SK-N-MC (cell line): ENCODE measurements at regions not wholly inside any gene's neighbourhood (a gene's known extent, or its start where the extent isn't known, plus 50 kb on each side); places are given as distances from the start of the nearest gene placed in this dataset.

Experiments used
- DNase-seq: peaks from one replicate; pipeline ENCODE4 v3.0.0-alpha.2; 2011; ENCODE audit warnings: low read depth, low spot score
- H3K27ac ChIP-seq: fragments of 200-600 bp; sonication (generic); 2 replicates; pipeline ENCODE4 v1.5.1; 2016; ENCODE audit warnings: mixed run types
- H3K36me3 ChIP-seq: fragments of 200-600 bp; sonication (generic); 2 replicates; pipeline ENCODE4 v1.6.1; 2017; ENCODE audit warnings: antibody characterized with exemption, low read length, mixed read lengths; ENCODE audit not compliant: insufficient read depth
- H3K4me3 ChIP-seq: fragments of 200-600 bp; sonication (generic); 2 replicates; pipeline ENCODE4 v1.5.1; 2016
- H3K9ac ChIP-seq: fragments of 200-600 bp; sonication (generic); 2 replicates; pipeline ENCODE4 v1.8.0; 2017; ENCODE audit warnings: mixed run types, mixed read lengths; ENCODE audit not compliant: insufficient read length
- H3K9me3 ChIP-seq: fragments of 200-600 bp; sonication (generic); 2 replicates; pipeline ENCODE4 v1.6.1; 2017; ENCODE audit warnings: low read depth, mild to moderate bottlenecking, antibody characterized with exemption, low read length, moderate library complexity, mixed read lengths
- EZH2 ChIP-seq: fragments of 200-600 bp; sonication (generic); IDR thresholded peaks from one replicate; pipeline ENCODE4 v1.6.1; 2017; ENCODE audit warnings: antibody characterized with exemption
- FOXP2 ChIP-seq: optimal IDR thresholded peaks from 2 replicates; pipeline ENCODE3; 2011; ENCODE audit warnings: mild to moderate bottlenecking, moderate library complexity; ENCODE audit not compliant: insufficient read depth; ENCODE audit errors: extremely low read length, control extremely low read depth
- POLR2AphosphoS5 ChIP-seq: IDR thresholded peaks from 2 replicates; pipeline ENCODE4 v1.6.1; 2012; ENCODE audit warnings: mild to moderate bottlenecking, low read depth, low read length, borderline replicate concordance

DNA sequence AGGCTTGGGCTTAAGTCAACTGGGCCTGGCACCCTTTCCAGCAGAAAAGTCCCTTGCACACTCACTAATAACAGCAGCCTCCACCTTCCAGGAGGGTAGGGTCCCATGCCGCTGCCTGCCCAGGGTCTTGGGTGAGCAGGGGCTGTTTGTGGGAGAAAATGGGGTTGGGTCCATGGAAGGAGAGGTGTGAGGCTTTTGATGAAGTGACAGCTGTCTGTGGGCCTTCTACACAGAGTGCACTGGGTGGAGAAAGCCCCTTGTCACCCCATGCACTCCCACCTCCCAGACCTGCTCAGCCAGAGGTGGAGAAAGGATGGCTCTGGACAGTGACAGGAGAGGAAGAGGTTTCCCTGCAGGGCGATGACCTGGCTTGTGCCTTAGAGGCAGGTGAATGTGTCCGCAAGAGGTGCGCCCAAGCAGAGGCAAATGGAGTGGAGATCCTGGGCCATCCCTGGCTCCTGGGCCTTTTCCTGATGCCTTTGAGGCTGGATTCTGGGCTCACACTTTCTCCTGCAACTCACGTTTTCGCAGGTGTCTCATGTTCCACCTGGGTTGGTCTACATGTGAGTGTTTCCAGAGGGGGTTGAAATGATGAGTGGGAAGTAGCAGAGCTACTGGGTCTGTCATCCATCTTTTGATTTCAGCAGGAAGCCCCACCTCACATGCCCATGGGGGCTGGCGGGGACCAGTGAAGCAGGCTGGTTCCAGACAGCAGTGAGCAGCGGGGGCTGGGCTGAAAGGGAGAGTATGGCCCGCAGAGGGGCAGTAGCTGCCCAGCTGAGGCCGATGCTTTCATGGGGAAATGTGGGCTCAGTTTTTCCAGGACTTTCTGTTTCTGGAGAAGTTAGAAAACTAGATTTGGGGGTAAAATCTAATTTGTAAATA lies 85.2 kb upstream of the PRR23E start:
- TF ChIP-seq POLR2AphosphoS5: no peak
- no peak for TF ChIP-seq EZH2
- no peak for TF ChIP-seq FOXP2
- H3K9me3 ChIP-seq: peaks cover 7% of the 10 kb centered on the region; the same call in 1 of the 2 replicates
- no peak overlapping the region for H3K4me3 ChIP-seq
- H3K27ac ChIP-seq: no peak overlapping the region
- DNase-seq: no peak
- no peak overlapping the region for H3K9ac ChIP-seq
- H3K36me3 ChIP-seq: no peaks in the 10 kb centered on the region

DNA sequence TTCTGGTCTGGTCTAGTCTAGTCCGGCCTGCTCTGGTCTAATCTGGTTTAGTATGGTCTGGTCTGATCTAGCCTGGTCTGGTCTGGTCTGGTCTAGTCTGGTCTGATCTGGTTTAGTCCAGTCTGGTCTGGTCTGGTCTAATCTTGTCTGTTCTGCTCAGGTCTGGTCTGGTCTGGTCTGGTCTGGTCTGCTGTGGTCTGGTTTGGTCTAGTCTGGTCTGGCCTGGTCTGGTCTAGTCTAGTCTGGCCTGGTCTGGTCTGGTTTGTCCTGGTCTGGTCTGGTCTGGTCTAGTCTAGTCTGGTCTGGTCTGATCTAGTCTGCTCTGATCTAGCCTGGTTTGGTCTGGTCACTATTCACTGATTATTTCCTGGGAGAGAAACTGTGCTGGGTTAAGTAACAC lies 84.1 kb upstream of the PRR23E start:
- H3K27ac ChIP-seq: no peak overlapping the region
- no peak overlapping the region for H3K9ac ChIP-seq
- H3K9me3 ChIP-seq: peaks cover 7% of the 10 kb centered on the region; the same call in 1 of the 2 replicates
- DNase-seq: no peak
- H3K4me3 ChIP-seq: no peak overlapping the region
- H3K36me3 ChIP-seq: no peaks in the 10 kb centered on the region
- TF ChIP-seq EZH2: no peak
- TF ChIP-seq FOXP2: no peak
- TF ChIP-seq POLR2AphosphoS5: no peak

DNA sequence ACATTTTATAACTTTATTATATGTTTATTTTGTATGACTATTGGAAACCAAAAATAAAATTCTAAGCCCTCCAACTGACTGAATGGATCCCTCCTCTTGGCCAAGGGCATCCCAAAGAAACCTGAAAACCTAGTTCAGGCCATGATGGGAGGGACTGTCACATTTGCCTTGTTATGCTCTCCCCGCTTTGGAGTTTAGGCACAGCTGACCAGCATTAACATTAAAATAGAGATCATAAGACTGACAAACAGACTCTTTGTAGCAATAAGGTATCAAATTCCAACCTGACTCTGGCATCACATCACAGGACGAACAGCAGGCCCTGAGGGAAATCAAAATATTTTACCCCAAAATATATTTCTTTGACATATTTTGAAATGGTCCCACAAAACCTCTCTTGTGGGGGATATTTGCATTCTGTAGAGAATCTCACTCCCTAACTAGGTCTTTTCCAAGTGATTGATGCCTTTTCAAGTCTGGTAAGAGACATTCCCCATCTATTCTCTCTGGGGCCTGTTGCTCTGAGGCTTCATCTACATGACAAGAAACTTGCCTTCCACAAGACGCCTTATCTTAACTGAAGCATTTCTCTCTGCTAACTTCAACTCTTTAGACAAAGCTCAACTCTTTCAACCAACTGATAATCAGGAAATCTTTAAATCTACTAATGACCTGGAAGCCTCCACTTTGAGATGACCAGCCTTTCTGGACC lies 81.8 kb upstream of the PRR23E start:
- H3K27ac ChIP-seq: no peak overlapping the region
- no peak for DNase-seq
- TF ChIP-seq FOXP2: no peak
- TF ChIP-seq POLR2AphosphoS5: no peak
- no peak for TF ChIP-seq EZH2

DNA sequence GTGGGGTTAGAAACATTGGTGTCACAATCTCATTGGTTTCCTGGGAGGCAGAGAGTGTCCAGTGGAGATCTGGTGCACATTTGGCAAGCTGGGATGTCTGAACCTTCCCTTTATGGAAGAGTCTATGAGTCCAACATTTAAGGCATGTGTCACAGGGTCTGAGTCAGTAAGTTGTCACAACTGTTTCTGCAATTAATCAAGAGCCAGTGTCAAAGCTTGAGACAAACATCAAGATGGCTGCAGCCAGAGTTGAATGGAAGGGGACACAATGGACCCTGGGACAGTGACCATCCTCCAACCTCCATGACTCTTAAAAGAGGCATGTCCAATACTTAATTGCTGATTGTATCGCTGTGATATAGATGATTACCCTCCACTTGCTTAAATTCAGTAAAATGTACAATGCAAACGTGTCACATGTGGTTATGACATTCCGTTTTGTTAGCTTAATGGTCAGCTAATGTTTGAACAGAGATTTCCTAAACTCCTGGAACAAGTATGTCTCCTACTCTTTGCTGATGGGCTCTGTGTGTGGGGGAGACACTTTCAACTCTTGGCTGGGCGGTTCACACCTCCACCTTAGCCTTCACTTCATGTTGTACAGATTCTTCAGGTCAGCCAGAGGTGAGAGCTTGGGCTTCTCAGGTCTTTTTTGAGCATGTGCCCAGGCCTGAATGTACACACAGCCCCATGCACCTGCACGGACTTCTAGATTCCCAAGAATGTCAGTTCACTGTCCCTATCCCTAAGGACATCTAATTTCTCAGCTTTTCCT lies 79.9 kb upstream of the PRR23E start:
- Histone ChIP-seq H3K9ac (no peak overlapping the region), H3K27ac (no peak overlapping the region), H3K36me3 (no peaks in the 10 kb centered on the region), H3K4me3 (no peak overlapping the region), H3K9me3 (peaks cover 7% of the 10 kb centered on the region; the same call in 1 of the 2 replicates)
- no peak for DNase-seq
- TF ChIP-seq FOXP2 (no peak), POLR2AphosphoS5 (no peak), EZH2 (no peak)

More for the DNA sequence above, 81.8 kb upstream of the PRR23E start:
- H3K9me3 ChIP-seq: peaks cover 7% of the 10 kb centered on the region; the same call in 1 of the 2 replicates
- no peak overlapping the region for H3K4me3 ChIP-seq
- H3K9ac ChIP-seq: no peak overlapping the region
- H3K36me3 ChIP-seq: no peaks in the 10 kb centered on the region

DNA sequence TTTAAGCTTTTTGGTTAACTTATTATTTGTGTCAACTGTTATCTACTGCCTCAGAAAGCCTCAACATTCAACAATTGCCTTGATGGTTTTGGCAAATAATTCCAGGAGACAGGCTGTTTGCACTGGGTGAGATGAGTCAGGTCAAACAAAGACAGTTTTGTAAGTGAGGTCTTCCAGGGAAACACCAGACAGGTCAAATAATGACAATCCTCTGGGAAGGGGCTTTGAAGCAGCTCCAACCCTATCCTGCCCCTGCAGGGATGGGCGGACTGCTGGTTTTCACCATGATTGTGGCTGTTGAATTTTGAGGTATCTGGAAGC lies 79.4 kb upstream of the PRR23E start:
- no peak for TF ChIP-seq EZH2
- no peak for TF ChIP-seq POLR2AphosphoS5
- no peak for TF ChIP-seq FOXP2

DNA sequence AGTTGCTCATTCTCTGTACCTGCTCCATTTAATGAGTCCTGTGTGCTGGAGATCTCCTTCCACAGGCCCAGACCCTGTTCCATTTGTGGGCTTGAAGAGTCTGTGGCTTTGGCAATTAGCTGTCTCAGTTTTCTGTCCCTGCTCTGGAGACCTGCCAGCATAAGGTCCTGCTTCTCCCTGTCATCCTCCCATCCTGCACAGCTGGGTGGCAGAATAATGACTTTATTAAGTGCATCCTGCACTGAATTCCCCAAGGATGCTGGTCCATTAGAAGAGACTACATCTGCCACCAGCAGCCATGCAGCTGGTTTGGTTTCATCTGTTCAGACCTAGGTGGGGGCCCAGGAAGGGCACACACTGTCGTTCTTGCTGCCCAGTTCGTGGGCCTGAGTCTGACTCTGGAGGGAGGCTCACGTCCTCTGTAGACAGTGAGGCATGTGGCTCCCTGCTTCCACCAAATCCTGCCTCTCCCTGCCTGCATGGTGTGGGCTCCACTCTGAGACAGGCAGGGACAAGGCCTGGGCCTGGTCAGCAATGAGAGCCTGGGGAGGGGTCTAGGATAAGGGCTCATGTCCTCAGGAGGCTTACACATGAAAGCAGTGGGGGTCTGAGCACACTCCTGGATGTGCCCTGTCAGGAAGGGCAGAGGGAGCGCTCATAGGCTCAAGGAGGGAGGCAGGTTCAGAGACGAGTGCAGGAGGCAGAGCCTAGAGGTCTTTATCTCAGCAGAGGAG lies 78.4 kb upstream of the PRR23E start:
- no peak for DNase-seq
- TF ChIP-seq FOXP2 (no peak), POLR2AphosphoS5 (no peak), EZH2 (no peak)
- H3K9ac ChIP-seq: no peak overlapping the region
- no peak overlapping the region for H3K27ac ChIP-seq
- H3K4me3 ChIP-seq: no peak overlapping the region
- H3K9me3 ChIP-seq: peaks cover 7% of the 10 kb centered on the region; the same call in 1 of the 2 replicates
- H3K36me3 ChIP-seq: no peaks in the 10 kb centered on the region

More for the DNA sequence above, 79.4 kb upstream of the PRR23E start:
- Histone ChIP-seq H3K9ac (no peak overlapping the region), H3K36me3 (no peaks in the 10 kb centered on the region), H3K9me3 (peaks cover 7% of the 10 kb centered on the region; the same call in 1 of the 2 replicates), H3K27ac (no peak overlapping the region), H3K4me3 (no peak overlapping the region)
- DNase-seq: no peak

DNA sequence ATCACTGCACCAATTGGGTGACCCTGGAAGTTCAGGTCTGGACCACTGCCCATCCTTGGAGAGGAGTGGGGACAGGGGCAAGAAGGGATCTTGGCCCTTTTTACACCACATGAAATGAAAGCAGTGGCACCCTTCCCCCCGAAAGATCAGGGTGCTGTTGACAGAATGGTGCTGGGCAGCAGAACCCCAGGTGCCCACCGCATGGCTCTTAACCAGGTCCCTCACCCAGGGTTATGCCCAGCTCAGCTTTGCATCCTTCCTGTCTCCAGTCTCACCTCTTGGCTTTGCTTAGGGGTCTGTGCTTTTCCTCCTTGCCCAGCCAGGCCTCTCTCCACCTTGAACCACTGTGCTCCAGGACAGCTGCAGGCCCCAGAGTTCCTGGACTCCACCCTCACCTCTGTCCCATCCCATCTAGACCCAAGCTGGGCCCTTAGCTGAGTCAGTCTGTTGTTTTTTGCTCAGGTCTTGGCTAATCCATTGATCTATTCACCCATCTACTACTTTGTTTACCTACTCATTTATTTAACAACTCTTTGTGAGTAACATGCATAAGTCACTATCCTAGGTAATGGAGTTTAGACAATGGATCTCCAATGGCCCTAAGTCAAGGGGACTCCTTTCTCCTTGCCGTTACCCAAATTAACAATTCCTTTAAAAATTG lies 77.1 kb upstream of the PRR23E start:
- Histone ChIP-seq H3K9ac (no peak overlapping the region), H3K4me3 (no peak overlapping the region), H3K36me3 (no peaks in the 10 kb centered on the region), H3K27ac (no peak overlapping the region), H3K9me3 (peaks cover 7% of the 10 kb centered on the region; the same call in 1 of the 2 replicates)
- DNase-seq: no peak
- TF ChIP-seq EZH2 (no peak), POLR2AphosphoS5 (no peak), FOXP2 (no peak)
